HG02588 (cell line): ENCODE measurements at regions not wholly inside any gene's neighbourhood (a gene's known extent, or its start where the extent isn't known, plus 50 kb on each side); places are given as distances from the start of the nearest gene placed in this dataset.
"Not testable (repeated sequence)": the region's sequence is repeated elsewhere in the genome, so short reads cannot be mapped to it uniquely, and the experiment has no call there.

Experiments used
- ATAC-seq: cut with Tn5 transposase; IDR thresholded peaks from one replicate; pipeline ENCODE4 v1.9.1; 2021; ENCODE audit warnings: mild to moderate bottlenecking, moderate library complexity; ENCODE audit not compliant: unreplicated experiment

DNA sequence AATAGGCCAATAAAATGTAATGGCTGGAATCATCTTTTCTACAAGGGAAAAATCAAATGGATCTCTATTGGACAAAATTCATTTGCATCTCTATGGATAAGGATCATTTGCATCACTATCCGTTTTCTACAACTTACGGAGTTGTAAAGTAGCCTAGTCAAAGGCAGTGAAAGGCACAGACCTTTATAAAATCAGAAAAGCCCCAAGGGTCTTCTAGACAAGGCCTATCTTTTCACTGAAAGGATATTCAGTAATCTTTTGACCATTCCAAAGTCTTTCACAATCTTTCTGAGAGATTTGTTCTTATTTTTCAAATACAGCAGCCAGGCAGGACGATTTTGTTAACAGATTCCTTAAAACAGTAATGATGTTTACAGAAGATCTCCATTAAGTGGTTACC is 119.5 kb upstream of the JADE1 start:
- no peak for ATAC-seq

DNA sequence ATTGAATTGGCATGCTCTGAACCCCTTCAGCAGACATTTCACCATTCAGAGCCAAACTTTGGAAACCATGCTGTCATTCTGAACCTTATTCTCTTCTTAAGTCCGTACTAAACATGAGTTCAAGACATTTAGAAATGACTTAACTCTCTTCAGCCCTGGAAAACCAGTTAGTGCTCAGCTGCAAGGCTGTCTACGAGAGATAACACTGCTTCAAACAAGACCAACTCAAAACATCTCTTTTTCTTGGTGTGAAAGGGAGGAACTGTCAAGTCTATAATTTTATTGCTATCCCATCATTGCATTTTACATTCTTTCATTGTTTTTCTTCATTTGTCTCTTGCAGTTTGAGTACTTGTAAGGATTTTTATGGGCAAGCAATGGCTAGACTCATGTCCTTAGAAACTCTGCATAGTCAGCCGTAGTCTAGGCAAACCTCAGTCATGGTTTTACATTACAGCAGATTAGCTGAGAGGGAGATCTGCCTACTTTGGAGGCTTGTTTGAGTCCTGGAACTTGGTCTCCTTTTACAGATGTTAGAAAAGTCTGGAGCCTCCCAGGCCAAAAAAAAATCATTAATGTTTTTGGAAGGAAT is 120.6 kb upstream of the JADE1 start:
- ATAC-seq = no peak

DNA sequence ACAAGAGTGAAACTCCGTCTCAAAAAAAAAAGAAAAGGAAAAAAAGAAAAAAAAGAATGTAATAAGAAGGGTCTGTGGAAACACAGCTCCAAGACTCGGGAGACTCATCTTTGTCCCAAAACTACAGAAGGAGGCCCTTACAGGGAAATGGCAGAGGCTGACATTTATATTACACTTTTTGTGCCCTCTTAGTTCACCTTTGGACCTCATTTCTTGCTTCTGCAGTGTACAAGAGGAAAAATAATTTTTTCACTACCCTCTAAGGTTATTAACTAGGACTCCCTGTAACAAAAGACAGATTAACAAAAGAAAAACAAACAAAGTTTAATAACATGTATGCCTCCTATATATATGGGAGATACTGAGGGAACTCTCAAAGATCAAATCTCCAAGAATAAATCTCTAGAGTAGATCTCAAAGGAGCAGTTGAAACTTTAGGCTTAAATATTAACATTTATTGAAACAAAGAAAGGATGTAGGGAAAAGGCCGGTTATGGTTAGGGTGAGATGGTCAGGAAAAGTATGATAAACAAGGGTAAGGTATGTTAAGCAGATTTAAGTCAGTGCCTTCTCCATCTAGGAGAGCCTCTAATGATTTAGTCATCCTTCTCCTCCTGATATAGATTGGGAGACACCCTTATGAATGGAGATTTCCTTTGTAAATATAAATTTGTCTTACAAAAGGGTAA is 121.3 kb upstream of the JADE1 start:
- ATAC-seq = no peak

DNA sequence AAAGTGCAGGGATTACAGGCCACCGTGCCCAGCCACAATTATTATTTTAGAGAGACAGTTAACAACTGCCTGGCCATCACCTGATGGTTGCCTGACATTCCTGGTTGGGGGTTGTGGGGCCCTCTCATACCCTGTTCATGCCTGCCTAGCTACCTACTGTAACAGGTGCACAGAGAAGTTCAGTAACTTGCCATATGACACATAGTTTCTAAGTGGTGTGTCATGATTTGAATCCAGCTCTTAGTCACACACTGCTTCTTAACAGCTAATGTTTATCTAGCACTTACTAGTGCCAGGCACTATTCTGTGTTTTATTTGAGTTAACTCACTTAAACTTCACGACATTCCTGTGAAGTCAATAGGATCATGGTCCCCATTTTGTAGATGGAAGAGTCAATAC is 122.7 kb upstream of the JADE1 start:
- ATAC-seq = no peak

DNA sequence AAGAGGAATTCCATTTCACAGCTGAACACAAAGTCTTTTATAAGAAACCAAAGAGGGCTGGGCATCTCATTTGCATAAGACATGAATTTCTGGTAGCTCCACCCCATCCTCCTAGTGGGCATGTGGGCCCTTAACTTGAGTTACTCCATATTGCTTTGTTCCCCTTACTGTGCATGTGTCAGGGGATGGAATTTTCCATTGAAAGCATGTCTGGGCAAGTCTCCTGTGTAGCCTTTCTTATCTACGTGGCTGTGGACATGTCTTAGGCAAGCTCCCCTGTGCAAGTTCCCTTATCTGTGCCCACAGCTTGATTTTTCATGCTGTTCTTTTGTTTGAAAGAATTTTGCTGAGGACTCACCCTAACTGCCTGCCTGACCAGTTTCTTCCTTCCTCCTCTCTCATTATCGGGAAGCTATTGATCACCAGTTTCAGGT is 123.5 kb upstream of the JADE1 start:
- ATAC-seq = no peak

DNA sequence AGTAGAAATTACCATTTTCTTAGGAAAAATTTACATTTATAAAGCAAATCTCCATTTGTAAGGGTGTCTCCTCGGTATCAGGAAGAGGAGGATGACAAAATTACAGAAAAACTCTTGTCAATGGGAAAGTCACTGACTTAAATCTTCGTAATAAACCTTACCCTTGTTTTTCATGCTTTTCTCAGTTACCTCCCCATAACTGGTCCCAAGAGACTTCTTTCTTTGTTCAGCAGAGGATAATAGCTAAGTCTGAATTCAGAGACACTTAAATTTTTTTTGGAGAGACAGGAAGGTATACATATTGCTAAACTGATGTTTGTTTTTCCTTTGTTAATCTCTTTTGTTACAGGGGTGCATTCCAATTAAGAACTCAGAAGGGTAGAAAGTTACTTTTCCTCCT is 125.5 kb upstream of the JADE1 start:
- no peak for ATAC-seq

DNA sequence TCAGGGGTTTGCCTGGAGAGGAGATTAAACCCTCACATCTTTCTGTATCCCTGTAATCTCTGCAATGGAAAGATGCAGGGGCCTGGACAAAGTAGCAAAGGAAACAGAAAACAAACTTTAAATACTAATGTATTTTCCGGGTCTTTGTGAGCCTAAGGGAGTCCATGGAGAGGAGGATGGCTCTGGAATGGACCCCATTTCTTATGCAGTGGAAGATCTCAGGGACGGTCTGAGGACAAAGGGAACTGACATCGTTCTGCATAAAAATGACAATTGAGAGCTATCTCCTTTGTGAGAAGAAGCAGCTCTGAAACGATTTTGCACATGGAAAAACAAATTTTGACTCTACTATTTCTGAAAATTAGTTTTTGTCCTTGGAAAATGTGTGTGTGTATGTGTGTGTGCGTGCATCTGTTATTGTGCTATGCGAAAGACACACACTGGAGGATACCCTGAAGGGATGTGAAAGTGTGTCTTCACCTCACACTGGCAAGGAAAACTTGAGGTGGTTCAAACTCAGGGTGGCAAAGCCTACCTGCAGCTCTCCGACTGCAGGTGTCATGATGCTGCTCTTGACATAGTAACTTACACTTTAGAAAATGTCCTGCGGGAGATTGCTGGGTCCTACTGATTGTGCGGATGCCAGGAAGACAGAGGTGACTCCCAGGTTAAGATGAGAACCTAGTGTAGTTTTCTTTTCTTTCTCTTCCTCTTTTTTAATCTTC is 126.4 kb upstream of the JADE1 start:
- ATAC-seq = no peak

DNA sequence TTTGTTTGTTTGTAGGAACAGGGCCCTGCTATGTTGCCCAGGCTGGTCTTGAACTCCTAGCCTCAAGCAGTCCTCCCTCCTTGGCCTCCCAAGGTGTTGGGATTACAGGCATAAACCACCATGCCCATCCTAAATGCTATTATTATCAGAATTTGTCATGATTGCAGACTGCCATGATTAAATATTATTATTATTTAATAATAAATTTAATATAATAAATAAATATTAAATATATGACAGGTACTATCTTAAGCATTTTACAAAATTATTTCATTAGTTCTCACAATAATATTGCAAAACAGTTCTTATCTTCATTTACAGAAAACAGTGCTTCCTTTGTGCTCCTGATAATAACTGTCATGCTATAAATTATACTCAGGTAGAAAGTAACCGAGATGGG is 133.4 kb upstream of the JADE1 start:
- no peak for ATAC-seq

DNA sequence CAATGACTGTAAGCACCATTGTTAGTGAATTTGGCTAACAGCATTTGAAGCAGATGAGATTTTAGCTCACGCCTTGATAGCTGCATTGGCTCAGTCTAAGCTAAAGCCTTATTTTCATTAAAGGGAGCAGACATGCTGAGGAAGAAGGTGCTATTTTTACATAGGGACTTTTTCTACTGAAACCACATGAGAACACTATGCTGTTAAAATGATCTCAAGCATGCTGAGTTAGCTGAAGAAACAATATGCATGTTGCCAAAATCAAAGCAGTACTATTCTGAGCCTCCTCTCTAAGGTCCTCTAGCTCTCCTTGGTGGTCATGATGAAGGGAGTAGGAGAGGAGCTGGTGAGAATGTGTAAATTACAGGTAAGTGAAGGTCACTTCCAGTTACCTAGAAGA is 134.4 kb upstream of the JADE1 start:
- ATAC-seq = peak; percentile 95

DNA sequence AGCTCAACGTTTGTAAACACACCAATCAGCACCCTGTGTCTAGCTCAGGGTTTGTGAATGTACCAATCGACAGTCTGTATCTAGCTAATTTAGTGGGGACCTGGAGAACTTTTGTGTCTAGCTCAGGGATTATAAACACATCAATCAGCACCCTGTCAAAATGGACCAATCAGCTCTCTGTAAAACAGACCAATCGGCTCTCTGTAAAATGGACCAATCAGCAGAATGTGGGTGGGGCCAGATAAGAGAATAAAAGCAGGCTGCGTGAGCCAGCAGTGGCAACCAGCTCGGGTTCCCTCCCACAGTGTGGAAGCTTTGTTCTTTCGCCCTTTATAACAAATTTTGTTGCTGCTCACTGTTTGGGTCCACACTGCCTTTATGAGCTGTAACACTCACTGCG is 136.3 kb upstream of the JADE1 start:
- ATAC-seq = not testable (repeated sequence)

DNA sequence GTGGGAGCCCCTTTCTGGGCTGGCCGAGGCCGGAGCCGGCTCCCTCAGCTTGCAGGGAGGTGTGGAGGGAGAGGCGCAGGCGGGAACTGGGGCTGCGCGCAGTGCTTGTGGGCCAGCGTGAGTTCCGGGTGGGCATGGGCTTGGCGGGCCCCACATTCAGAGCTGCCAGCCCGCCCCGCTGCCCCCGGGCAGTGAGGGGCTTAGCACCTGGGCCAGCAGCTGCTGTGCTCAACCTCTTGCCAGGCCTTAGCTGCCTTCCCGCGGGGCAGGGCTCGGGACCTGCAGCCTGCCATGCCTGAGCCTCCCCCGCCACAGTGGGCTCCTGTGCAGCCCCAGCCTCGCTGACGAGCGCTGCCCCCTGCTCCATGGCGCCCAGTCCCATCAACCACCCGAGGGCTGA is 136.9 kb upstream of the JADE1 start:
- not testable (repeated sequence) for ATAC-seq

DNA sequence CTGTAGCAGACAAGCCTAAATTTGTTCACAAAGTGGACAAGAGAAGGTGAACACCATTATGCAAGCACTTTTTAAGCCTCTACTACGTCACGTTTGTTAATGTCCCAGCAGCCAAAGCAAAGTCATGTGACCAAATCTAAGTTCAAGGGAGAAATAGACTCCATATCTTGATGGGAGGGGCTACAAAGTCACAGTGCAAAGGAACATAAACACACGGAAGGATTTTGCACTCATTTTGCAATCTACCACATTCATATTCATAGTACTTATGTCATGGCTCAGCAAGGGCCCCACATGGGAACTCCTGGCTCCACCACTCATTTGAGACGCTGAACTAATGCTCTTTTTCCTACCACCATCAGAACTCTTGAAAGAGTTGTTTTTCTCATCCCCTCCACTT is 139.0 kb upstream of the JADE1 start:
- ATAC-seq = no peak

DNA sequence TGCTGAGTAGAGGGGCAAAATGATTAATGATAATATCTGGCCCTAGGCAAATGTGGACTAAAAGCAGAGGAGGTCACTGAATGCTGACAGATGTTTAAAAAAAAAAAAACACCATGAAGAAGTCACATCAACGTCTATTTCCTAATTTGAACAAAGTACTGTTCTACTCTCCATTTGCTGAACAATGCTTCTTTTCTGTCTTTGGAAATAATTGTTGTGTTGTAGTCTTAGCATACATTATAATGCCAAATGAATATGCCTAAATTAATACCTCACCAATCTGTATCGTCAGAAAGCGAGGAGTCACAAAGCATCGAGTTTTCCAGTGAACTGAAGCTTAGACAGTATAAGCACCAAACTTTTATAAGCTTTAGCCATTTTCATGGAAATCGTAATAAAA is 140.9 kb upstream of the JADE1 start:
- ATAC-seq = no peak

DNA sequence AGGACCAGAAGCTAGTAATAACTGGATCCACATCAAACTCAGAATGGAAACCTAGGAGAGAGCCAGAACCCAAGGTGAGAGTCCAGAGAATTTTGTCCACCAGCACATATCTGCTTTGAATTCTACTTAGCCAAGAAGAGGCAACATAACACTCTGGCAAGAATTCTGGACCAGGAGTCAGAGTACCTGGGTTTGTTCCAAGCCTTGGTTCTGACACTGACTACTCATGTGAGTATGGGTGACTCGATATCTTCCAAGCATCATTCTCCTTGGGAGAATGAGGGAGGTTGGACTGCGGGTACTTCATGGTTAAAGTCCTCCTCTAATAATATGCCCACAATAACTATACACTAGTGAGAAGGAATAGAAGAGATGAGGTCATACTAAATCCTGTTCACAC is 144.0 kb upstream of the JADE1 start:
- ATAC-seq = no peak

DNA sequence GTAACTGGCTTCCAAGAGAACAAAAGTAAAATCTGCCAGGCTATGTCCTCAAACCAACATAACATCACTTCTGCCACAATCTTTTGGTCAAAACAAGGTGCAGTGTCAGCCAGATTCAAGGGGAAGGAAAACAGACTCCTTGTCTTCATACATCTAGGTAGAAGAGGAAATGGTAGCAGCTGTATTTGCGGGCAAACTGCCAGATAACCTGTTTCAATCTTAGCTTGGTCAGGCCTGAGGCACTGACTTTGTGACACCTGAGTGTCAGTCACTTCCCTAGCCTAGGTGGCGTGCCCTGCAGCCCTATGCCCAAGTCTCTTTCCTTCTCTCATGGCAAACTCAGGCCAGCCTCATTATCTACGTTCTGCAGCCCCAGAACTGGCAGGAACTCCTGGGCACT is 146.2 kb upstream of the JADE1 start:
- peak; percentile 89 for ATAC-seq

DNA sequence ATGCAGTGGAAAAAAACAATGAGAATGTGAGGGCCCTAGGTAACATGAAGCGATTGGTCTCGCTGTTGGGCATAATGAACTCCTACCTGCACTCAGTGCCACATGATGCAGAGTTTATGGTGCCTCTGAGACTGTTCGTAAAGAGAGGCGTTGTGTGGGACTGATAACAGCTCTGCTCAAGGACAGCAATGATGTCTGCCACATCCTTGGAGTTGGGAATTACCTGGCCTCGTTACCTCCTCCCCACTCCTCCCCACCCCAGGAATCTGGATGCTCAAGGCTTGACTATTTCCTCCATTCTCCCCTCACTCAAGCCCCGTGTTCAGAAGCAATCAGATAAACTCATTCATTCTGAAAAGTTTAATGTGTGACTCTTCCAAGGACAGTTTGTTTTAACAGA is 148.0 kb upstream of the JADE1 start:
- ATAC-seq = no peak

DNA sequence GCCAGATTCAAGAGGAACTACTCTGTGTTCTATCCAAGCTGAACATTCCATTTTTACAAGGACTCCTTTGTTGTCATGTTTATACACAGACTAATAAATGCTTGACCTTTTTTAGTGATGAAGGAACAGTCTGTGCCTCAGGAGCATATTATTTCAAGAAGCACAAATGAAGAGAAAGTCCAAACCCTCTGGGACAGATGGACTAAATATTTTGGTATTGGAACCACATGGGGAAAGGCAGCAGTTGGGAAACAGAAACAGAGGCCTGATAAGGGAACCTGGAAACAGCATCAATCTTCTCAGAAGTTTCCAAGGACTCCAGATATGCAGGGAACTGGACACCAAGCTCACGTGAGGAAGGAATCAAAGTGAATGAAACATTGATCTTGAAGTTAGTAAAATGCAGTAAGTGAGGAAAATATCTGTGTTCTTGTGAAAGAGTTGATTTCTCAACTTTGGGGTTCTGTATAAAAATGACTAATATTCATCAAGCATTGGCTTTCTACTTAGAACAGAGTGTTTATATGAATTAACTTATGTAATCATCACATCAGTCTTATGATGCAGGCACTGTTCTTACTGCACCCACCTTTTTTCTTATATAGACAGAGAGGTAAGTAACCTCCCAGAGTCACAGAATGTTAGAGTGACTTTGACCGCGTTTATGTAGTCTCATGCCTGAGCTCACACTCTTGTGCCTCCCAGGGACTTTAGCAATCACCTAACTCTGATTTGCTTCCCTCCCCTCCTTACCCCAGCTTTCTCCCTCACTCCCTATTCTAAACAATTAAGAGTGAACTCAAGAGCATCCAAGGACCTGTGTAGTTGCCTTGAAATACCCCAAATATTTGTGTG is 148.9 kb upstream of the JADE1 start:
- ATAC-seq = no peak

DNA sequence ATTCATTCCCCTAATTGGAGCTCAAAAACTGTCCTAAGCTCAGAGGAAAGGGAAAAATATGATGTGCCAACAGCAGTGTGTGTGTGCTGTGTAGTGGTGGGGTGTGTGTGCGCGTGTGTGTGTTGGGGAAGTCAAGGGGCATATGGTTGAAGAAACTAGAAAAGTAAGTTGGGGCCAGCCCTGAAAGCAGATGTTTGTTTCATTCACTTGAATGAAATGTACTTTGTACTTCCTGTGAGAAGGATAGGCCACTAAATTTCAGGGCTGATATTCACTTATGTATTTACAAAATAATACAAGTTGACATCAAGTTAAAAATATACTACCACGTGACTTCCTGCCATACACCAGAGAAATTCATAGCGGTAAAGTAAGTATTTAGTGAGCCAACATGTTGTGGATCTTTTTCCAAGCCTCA is 151.3 kb upstream of the JADE1 start:
- ATAC-seq = peak; percentile 70

DNA sequence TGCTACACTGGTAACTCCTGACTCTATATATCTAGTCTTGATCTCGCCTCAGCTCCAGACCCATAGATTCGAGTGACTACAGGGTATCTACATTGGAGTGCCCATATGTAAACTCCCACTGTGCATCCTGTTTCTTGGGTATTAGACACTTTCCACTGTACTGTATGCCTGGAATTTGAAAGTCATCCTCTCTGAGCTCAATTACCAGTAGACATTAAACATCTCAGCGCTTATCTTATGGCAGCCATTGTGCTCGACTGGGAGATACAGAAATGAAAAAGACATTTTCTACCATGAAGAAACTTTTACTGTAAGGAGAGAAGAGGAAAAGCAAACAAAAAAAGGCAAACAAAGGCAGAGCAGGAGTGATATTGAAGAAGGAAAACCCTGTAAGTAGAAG is 151.9 kb upstream of the JADE1 start:
- no peak for ATAC-seq

DNA sequence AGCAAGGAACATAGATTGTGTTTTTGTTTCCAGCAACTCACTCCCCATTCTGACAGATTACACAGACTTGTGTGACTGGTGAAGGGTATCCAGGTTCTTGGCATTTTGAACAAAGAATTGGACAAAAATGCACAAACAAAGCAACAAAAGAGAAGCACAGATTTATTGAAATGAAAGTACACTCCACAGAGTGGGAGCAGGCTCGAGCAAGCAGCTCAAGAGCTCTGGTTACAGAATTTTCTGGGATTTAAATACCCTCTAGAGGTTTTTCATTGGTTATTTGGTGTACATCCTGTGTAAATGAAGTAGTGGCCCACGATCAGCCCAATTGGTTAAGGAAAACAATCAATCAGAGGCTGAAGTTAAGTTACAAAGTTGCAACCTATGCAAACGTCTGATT is 155.0 kb upstream of the JADE1 start:
- no peak for ATAC-seq
